Fibroblast of lung (primary cell): ENCODE measurements at regions not wholly inside any gene's neighbourhood (a gene's known extent, or its start where the extent isn't known, plus 50 kb on each side); places are given as distances from the start of the nearest gene placed in this dataset.

ENCODE experiments used
- DNase-seq, 2 donors: peaks; one replicate each; pipeline versions ENCODE4 v3.0.0 to v3.0.0-alpha.2; 2010; ENCODE audit warnings: low read depth in 2 of 2
- H2AFZ ChIP-seq: 2 replicates; pipeline ENCODE4 v1.5.1; 2012; ENCODE audit warnings: low read length, control low read depth, inconsistent platforms
- H3K27ac ChIP-seq: 2 replicates; pipeline ENCODE4 v1.5.1; 2011; ENCODE audit warnings: low read length, control low read depth; ENCODE audit not compliant: insufficient read depth
- H3K27me3 ChIP-seq: 2 replicates; pipeline ENCODE4 v1.5.1; 2011; ENCODE audit warnings: mild to moderate bottlenecking, low read length; ENCODE audit not compliant: control insufficient read depth, insufficient read depth
- H3K36me3 ChIP-seq: 2 replicates; pipeline ENCODE4 v1.5.1; 2011; ENCODE audit warnings: low read length; ENCODE audit not compliant: control insufficient read depth, insufficient read depth
- H3K4me1 ChIP-seq: 2 replicates; pipeline ENCODE4 v1.5.1; 2011; ENCODE audit warnings: low read length; ENCODE audit not compliant: control insufficient read depth, insufficient read depth; ENCODE audit errors: extremely low read depth
- H3K4me2 ChIP-seq: 2 replicates; pipeline ENCODE4 v1.5.1; 2011; ENCODE audit warnings: low read length, control low read depth; ENCODE audit not compliant: insufficient read depth; ENCODE audit errors: extremely low read depth
- H3K4me3 ChIP-seq, 4 experiments: fragments of 200-600 bp in 1 of 4; sonication (generic) in 1 of 4; replicated peaks in 1 of 4; 2 replicates each; pipeline ENCODE4 v1.5.1; 2011 to 2016; ENCODE audit warnings: low read length in 4 of 4, low read depth in 3 of 4, mild to moderate bottlenecking in 3 of 4, control low read depth in 2 of 4, inconsistent platforms in 1 of 4, mixed read lengths in 1 of 4; ENCODE audit not compliant: insufficient read depth in 1 of 4; ENCODE audit errors: control extremely low read depth in 1 of 4
- H3K79me2 ChIP-seq: 2 replicates; pipeline ENCODE4 v1.5.1; 2012; ENCODE audit warnings: mild to moderate bottlenecking, low read length, inconsistent platforms; ENCODE audit not compliant: control insufficient read depth, insufficient read depth
- H3K9ac ChIP-seq: 2 replicates; pipeline ENCODE4 v1.5.1; 2011; ENCODE audit warnings: mild to moderate bottlenecking, low read length, control low read depth; ENCODE audit not compliant: insufficient read depth
- H3K9me3 ChIP-seq: 2 replicates; pipeline ENCODE4 v1.5.1; 2012; ENCODE audit warnings: low read depth, low read length; ENCODE audit not compliant: control insufficient read depth, insufficient read depth
- H4K20me1 ChIP-seq: 2 replicates; pipeline ENCODE4 v1.5.1; 2011; ENCODE audit warnings: low read length; ENCODE audit not compliant: control insufficient read depth, insufficient read depth; ENCODE audit errors: extremely low read depth
- CTCF ChIP-seq, 2 donors: IDR thresholded peaks in 1 of 2; conservative IDR thresholded peaks in 1 of 2; 1 replicate in 1 of 2; 2 replicates in 1 of 2; pipeline ENCODE4 v1.5.1; 2011 to 2012; ENCODE audit warnings: low read length in 2 of 2, control low read depth in 1 of 2, inconsistent platforms in 1 of 2, low read depth in 1 of 2, mild to moderate bottlenecking in 1 of 2
- EZH2 ChIP-seq: IDR thresholded peaks from 2 replicates; pipeline ENCODE4 v1.5.1; 2012; ENCODE audit warnings: low read length, control low read depth, mild to moderate bottlenecking; ENCODE audit errors: missing control alignments

- no peak overlapping the region for H3K27ac ChIP-seq
- DNase-seq, result no peak
- no peak overlapping the region for H2AFZ ChIP-seq
- no peaks in the 10 kb centered on the region for H3K27me3 ChIP-seq
- H3K79me2 ChIP-seq, result no peaks in the 10 kb centered on the region
- no peaks in the 10 kb centered on the region for H3K4me1 ChIP-seq
- H3K36me3 ChIP-seq, result no peaks in the 10 kb centered on the region
- no peaks in the 10 kb centered on the region for H3K9me3 ChIP-seq
- H4K20me1 ChIP-seq, result no peaks in the 10 kb centered on the region
- no peak overlapping the region for H3K9ac ChIP-seq
- H3K4me3 ChIP-seq, result no peak overlapping the region
- TF ChIP-seq CTCF (conservative IDR thresholded peaks at IDR 0.05 in 1 of 2, IDR thresholded peaks at IDR 0.05 in 1 of 2; ENCODE audit: low read depth in 1 of 2, low read length in 2 of 2), result no peak
- no peak for TF ChIP-seq EZH2
- no peak overlapping the region for H3K4me2 ChIP-seq
Observed at GRCh38 chr22:26835023-26835422, 177.6 kb downstream of the MIAT start.

- Histone ChIP-seq H3K9ac (no peak overlapping the region), H3K27ac (no peak overlapping the region), H3K4me1 (no peaks in the 10 kb centered on the region), H3K9me3 (no peaks in the 10 kb centered on the region), H3K4me3 (no peak overlapping the region), H3K4me2 (no peak overlapping the region), H3K27me3 (no peaks in the 10 kb centered on the region), H4K20me1 (no peaks in the 10 kb centered on the region), H3K79me2 (no peaks in the 10 kb centered on the region), H2AFZ (no peak overlapping the region), H3K36me3 (no peaks in the 10 kb centered on the region)
- DNase-seq, result peak in 1 of 2 donors; percentile 39
- peak; percentile 44 to 69 for TF ChIP-seq CTCF (conservative IDR thresholded peaks at IDR 0.05 in 1 of 2, IDR thresholded peaks at IDR 0.05 in 1 of 2; ENCODE audit: low read depth in 1 of 2, low read length in 2 of 2)
- TF ChIP-seq EZH2, result no peak
Observed at GRCh38 chr22:26835929-26836528, 178.6 kb downstream of the MIAT start.

- Histone ChIP-seq H2AFZ (no peak overlapping the region), H3K79me2 (no peaks in the 10 kb centered on the region), H3K9me3 (no peaks in the 10 kb centered on the region), H3K36me3 (no peaks in the 10 kb centered on the region), H4K20me1 (no peaks in the 10 kb centered on the region), H3K4me3 (no peak overlapping the region), H3K9ac (no peak overlapping the region), H3K27me3 (peaks cover 3% of the 10 kb centered on the region), H3K4me1 (no peaks in the 10 kb centered on the region), H3K4me2 (no peak overlapping the region), H3K27ac (no peak overlapping the region)
- no peak for TF ChIP-seq EZH2
- no peak for TF ChIP-seq CTCF (conservative IDR thresholded peaks at IDR 0.05 in 1 of 2, IDR thresholded peaks at IDR 0.05 in 1 of 2; ENCODE audit: low read depth in 1 of 2, low read length in 2 of 2)
- DNase-seq, result no peak
Observed at GRCh38 chr22:26837784-26838470, 180.5 kb downstream of the MIAT start.
